GM12878 (cell line): ENCODE measurements at regions not wholly inside any gene's neighbourhood (a gene's known extent, or its start where the extent isn't known, plus 50 kb on each side); places are given as distances from the start of the nearest gene placed in this dataset.

Experiments
- ATAC-seq: fragments of 200-7000 bp; cut with Tn5 transposase; 3 replicates; pipeline ENCODE4 v1.9.1; 2020; ENCODE audit warnings: mild to moderate bottlenecking, moderate library complexity
- BruUV-seq: library from RNA; stranded (reverse); fragments of 400-500 nt; replicated peaks from 2 replicates; lab custom pipeline; 2021; lab: Mats Ljungman, UMichigan
- CTCF ChIA-PET: fragments of 300-600 bp; sonication (Branson Sonifier 250); formaldehyde crosslinking; extraction: SDS; loops from one replicate; lab custom pipeline; 2021; ENCODE audit warnings: inconsistent platforms; lab: Yijun Ruan, JAX
- POLR2A ChIA-PET: fragments of 350-600 bp; formaldehyde crosslinking; extraction: SDS; loops from one replicate; lab custom pipeline; 2021; ENCODE audit warnings: inconsistent platforms; lab: Charles Lee
- RAD21 ChIA-PET: fragments of 300-600 bp; sonication (Branson Sonifier 250); formaldehyde crosslinking; loops from one replicate; lab custom pipeline; 2023; ENCODE audit warnings: antibody characterized with exemption; ENCODE audit not compliant: unreplicated experiment; lab: Charles Lee
- SMC1A ChIA-PET: fragments of 300-600 bp; sonication (Branson Sonifier 250); formaldehyde crosslinking; loops from one replicate; lab custom pipeline; 2023; ENCODE audit not compliant: unreplicated experiment, uncharacterized antibody; lab: Charles Lee
- DNase-seq: peaks from one replicate; pipeline ENCODE4 v3.0.0-alpha.2; 2011; ENCODE audit warnings: low read depth, low spot score
- FAIRE-seq: peaks from 3 replicates; lab custom pipeline; 2011; peaks lifted over from hg19 to GRCh38; lab: Jason Lieb, UNC
- H2AFZ ChIP-seq: 2 replicates; pipeline ENCODE4 v1.6.0; 2011; ENCODE audit warnings: low read depth, low read length, control low read depth; ENCODE audit not compliant: control insufficient read depth
- H3K27ac ChIP-seq: 2 replicates; pipeline ENCODE4 v1.5.1; 2011; ENCODE audit warnings: control low read depth; ENCODE audit not compliant: control insufficient read depth, insufficient read depth
- H3K27me3 ChIP-seq, 2 experiments: replicated peaks in 1 of 2; 2 replicates each; pipeline versions ENCODE4 v1.6.0 to v1.6.1; 2011; ENCODE audit warnings: low read length in 1 of 2; ENCODE audit not compliant: control insufficient read depth in 2 of 2, insufficient read depth in 2 of 2
- H3K36me3 ChIP-seq, 2 experiments: 2 replicates each; pipeline ENCODE4 v1.5.1; 2011; ENCODE audit warnings: low read length in 1 of 2; ENCODE audit not compliant: control insufficient read depth in 2 of 2, insufficient read depth in 2 of 2
- H3K4me1 ChIP-seq: 2 replicates; pipeline ENCODE4 v1.6.1; 2011; ENCODE audit warnings: mild to moderate bottlenecking, low read length, moderate library complexity, mixed read lengths; ENCODE audit not compliant: control insufficient read depth, insufficient read depth
- H3K4me2 ChIP-seq: 2 replicates; pipeline ENCODE4 v1.6.0; 2011; ENCODE audit warnings: control low read depth; ENCODE audit not compliant: control insufficient read depth, insufficient read depth
- H3K4me3 ChIP-seq: fragments of 200-600 bp; sonication (generic); 2 replicates; pipeline ENCODE4 v1.5.1; 2016
- H3K79me2 ChIP-seq: 2 replicates; pipeline ENCODE4 v1.6.0; 2011; ENCODE audit warnings: low read length; ENCODE audit not compliant: control insufficient read depth, insufficient read depth
- H3K9ac ChIP-seq: 2 replicates; pipeline ENCODE4 v1.8.0; 2011; ENCODE audit warnings: low read length, control low read depth, mixed read lengths; ENCODE audit not compliant: control insufficient read depth, insufficient read depth
- H3K9me3 ChIP-seq: replicated peaks from 3 replicates; pipeline ENCODE4 v1.5.1; 2011; ENCODE audit warnings: mild to moderate bottlenecking, low read length; ENCODE audit not compliant: control insufficient read depth, insufficient read depth
- H4K20me1 ChIP-seq: 2 replicates; pipeline ENCODE4 v1.6.0; 2011; ENCODE audit not compliant: control insufficient read depth, insufficient read depth
- BRCA1 ChIP-seq: IDR thresholded peaks from 2 replicates; pipeline ENCODE4 v1.6.1; 2011; ENCODE audit warnings: low read depth, low read length, improper control_type of control experiment
- ETV6 ChIP-seq, 2 experiments: fragments of 450-650 bp in 1 of 2; IDR thresholded peaks in 1 of 2; conservative IDR thresholded peaks in 1 of 2; 2 replicates each; pipeline ENCODE4 v1.6.1; 2014; ENCODE audit warnings: antibody characterized with exemption in 1 of 2, borderline replicate concordance in 1 of 2, low read depth in 1 of 2, mild to moderate bottlenecking in 1 of 2, moderate library complexity in 1 of 2
- FOXK2 ChIP-seq: fragments of 450-650 bp; IDR thresholded peaks from 2 replicates; pipeline ENCODE4 v1.6.1; 2017; ENCODE audit warnings: mild to moderate bottlenecking, moderate library complexity
- FOXM1 ChIP-seq: IDR thresholded peaks from 2 replicates; pipeline ENCODE4 v1.6.1; 2012; ENCODE audit warnings: low read depth, mild to moderate bottlenecking, inconsistent platforms, low read length, moderate library complexity
- KDM1A ChIP-seq: fragments of 200-600 bp; sonication (generic); IDR thresholded peaks from 2 replicates; pipeline ENCODE4 v1.6.1; 2016; ENCODE audit warnings: borderline replicate concordance
- MXI1 ChIP-seq: fragments of 150-350 bp; IDR thresholded peaks from 2 replicates; pipeline ENCODE4 v1.6.1; 2011; ENCODE audit warnings: low read depth, mild to moderate bottlenecking, inconsistent platforms, low read length, improper control_type of control experiment
- PML ChIP-seq: IDR thresholded peaks from 2 replicates; pipeline ENCODE4 v1.6.1; 2012; ENCODE audit warnings: low read length, inconsistent platforms
- RB1 ChIP-seq: fragments of 450-650 bp; formaldehyde crosslinking; IDR thresholded peaks from 2 replicates; pipeline ENCODE4 v1.6.1; 2017; ENCODE audit warnings: mild to moderate bottlenecking, borderline replicate concordance
- RBBP5 ChIP-seq: fragments of 200-600 bp; sonication (generic); conservative IDR thresholded peaks from 2 replicates; pipeline ENCODE4 v1.6.1; 2016
- SMARCA5 ChIP-seq: fragments of 450-650 bp; IDR thresholded peaks from 2 replicates; pipeline ENCODE4 v1.6.1; 2017; ENCODE audit warnings: mild to moderate bottlenecking
- SREBF2 ChIP-seq: IDR thresholded peaks from 2 replicates; pipeline ENCODE4 v1.6.1; 2012; ENCODE audit warnings: mild to moderate bottlenecking, low read length
- SUPT20H ChIP-seq: IDR thresholded peaks from 2 replicates; pipeline ENCODE4 v1.6.1; 2011; ENCODE audit warnings: low read depth, mild to moderate bottlenecking, low read length, moderate library complexity, borderline replicate concordance; ENCODE audit not compliant: control insufficient read depth
- TCF7 ChIP-seq: IDR thresholded peaks from 2 replicates; pipeline ENCODE4 v1.6.1; 2014; ENCODE audit warnings: antibody characterized with exemption, borderline replicate concordance
- ZNF217 ChIP-seq: fragments of 450-650 bp; IDR thresholded peaks from 2 replicates; pipeline ENCODE4 v1.6.1; 2017; ENCODE audit warnings: antibody characterized with exemption, mild to moderate bottlenecking
- in situ Hi-C: fragments of 300-500 bp; cut with MboI; formaldehyde crosslinking; loops from 9 replicates; pipeline ENCODE4 v1.14.3; 2018; ENCODE audit warnings: mixed read lengths
- intact Hi-C: fragments of 100-400 bp; cut with micrococcal nuclease; formaldehyde crosslinking; loops from one replicate; pipeline ENCODE4 v1.14.2; 2022; ENCODE audit not compliant: unreplicated experiment
- TF ChIP-seq, protein P1 (sequence below): fragments of 150-350 bp; IDR thresholded peaks from 2 replicates; pipeline ENCODE4 v1.6.1; 2014; ENCODE audit warnings: mild to moderate bottlenecking, low read depth, low read length
- TF ChIP-seq, protein P2 (sequence below): fragments of 450-650 bp; IDR thresholded peaks from 2 replicates; pipeline ENCODE4 v1.6.1; 2017; ENCODE audit warnings: mild to moderate bottlenecking, low read depth, inconsistent platforms; ENCODE audit not compliant: poor library complexity, severe bottlenecking

DNA sequence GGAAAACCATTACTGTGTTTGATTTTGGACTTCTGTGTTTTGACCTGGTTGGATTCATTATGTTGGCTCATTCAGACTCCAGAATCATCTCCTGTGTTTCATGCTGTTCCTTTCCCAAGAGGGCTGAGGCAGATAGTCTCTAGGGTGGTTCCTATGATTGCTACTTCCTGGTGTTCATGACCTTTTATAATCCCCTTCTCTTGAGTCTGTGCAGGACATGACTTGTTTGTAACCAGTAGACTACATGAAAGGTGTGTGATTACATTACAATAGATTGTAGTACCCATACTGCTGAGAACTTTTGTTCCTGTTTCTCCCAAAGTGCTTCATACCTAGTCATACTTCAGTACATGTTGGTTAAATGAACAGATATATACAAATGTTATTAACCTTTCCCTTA, 700.6 kb downstream of the METTL15 start:
- H3K27me3 ChIP-seq: no peaks in the 10 kb centered on the region
- no peaks in the 10 kb centered on the region for H3K9me3 ChIP-seq
- ChIA-PET SMC1A (no interaction called here), CTCF (no interaction called here), RAD21 (no interaction called here), POLR2A (no interaction called here)
- intact Hi-C loops: no loop called here
- DNase-seq (no peak), ATAC-seq (no peak), FAIRE-seq (no peak)
- H3K4me1 ChIP-seq: no peaks in the 10 kb centered on the region
- no peak overlapping the region for H3K4me3 ChIP-seq
- no peak overlapping the region for H3K9ac ChIP-seq
- in situ Hi-C loops: no loop called here
- TF ChIP-seq SUPT20H (no peak), RBBP5 (no peak), MXI1 (no peak), ZNF217 (no peak), RB1 (no peak), FOXM1 (no peak), SREBF2 (no peak), SMARCA5 (no peak), TCF7 (no peak), FOXK2 (no peak), KDM1A (no peak), BRCA1 (no peak), ETV6 (conservative IDR thresholded peaks at IDR 0.05 in 1 of 2, IDR thresholded peaks at IDR 0.05 in 1 of 2; ENCODE audit: borderline replicate concordance in 1 of 2, low read depth in 1 of 2) (no peak), PML (no peak)
- TF ChIP-seq, protein P1, sequence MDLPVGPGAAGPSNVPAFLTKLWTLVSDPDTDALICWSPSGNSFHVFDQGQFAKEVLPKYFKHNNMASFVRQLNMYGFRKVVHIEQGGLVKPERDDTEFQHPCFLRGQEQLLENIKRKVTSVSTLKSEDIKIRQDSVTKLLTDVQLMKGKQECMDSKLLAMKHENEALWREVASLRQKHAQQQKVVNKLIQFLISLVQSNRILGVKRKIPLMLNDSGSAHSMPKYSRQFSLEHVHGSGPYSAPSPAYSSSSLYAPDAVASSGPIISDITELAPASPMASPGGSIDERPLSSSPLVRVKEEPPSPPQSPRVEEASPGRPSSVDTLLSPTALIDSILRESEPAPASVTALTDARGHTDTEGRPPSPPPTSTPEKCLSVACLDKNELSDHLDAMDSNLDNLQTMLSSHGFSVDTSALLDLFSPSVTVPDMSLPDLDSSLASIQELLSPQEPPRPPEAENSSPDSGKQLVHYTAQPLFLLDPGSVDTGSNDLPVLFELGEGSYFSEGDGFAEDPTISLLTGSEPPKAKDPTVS: no peak
- TF ChIP-seq, protein P2, sequence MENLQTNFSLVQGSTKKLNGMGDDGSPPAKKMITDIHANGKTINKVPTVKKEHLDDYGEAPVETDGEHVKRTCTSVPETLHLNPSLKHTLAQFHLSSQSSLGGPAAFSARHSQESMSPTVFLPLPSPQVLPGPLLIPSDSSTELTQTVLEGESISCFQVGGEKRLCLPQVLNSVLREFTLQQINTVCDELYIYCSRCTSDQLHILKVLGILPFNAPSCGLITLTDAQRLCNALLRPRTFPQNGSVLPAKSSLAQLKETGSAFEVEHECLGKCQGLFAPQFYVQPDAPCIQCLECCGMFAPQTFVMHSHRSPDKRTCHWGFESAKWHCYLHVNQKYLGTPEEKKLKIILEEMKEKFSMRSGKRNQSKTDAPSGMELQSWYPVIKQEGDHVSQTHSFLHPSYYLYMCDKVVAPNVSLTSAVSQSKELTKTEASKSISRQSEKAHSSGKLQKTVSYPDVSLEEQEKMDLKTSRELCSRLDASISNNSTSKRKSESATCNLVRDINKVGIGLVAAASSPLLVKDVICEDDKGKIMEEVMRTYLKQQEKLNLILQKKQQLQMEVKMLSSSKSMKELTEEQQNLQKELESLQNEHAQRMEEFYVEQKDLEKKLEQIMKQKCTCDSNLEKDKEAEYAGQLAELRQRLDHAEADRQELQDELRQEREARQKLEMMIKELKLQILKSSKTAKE: no peak
- no TSS peak for BruUV-seq
- no peak overlapping the region for H3K4me2 ChIP-seq
- H4K20me1 ChIP-seq: no peaks in the 10 kb centered on the region
- no peak overlapping the region for H3K27ac ChIP-seq
- no peaks in the 10 kb centered on the region for H3K36me3 ChIP-seq
- no peaks in the 10 kb centered on the region for H3K79me2 ChIP-seq
- no peak overlapping the region for H2AFZ ChIP-seq
